Thymus (tissue), 11 donors: ENCODE measurements at regions not wholly inside any gene's neighbourhood (a gene's known extent, or its start where the extent isn't known, plus 50 kb on each side); places are given as distances from the start of the nearest gene placed in this dataset.

Experiments
- DNase-seq, 9 donors: peaks; one replicate each; pipeline ENCODE4 v3.0.0-alpha.2; 2013; ENCODE audit warnings: low spot score in 9 of 9, low read depth in 6 of 9, missing footprints in 1 of 9
- H3K27ac ChIP-seq, 2 donors: one replicate each; pipeline ENCODE4 v1.5.1; 2013; ENCODE audit warnings: control low read depth in 1 of 2, low read depth in 1 of 2, low read length in 1 of 2, mild to moderate bottlenecking in 1 of 2, moderate library complexity in 1 of 2
- H3K27me3 ChIP-seq, 2 donors: one replicate each; pipeline ENCODE4 v1.5.1; 2013; ENCODE audit warnings: low read length in 1 of 2; ENCODE audit not compliant: control insufficient read depth in 2 of 2, insufficient read depth in 1 of 2
- H3K36me3 ChIP-seq, 2 donors: one replicate each; pipeline ENCODE4 v1.5.1; 2013; ENCODE audit warnings: low read length in 1 of 2, mild to moderate bottlenecking in 1 of 2, moderate library complexity in 1 of 2; ENCODE audit not compliant: control insufficient read depth in 2 of 2, insufficient read depth in 2 of 2
- H3K4me1 ChIP-seq, 2 donors: one replicate each; pipeline ENCODE4 v1.5.1; 2013; ENCODE audit warnings: low read length in 2 of 2; ENCODE audit not compliant: control insufficient read depth in 2 of 2, insufficient read depth in 2 of 2
- H3K4me3 ChIP-seq, 2 donors: one replicate each; pipeline ENCODE4 v1.5.1; 2013; ENCODE audit warnings: low read length in 2 of 2, control low read depth in 1 of 2, mild to moderate bottlenecking in 1 of 2
- H3K9me3 ChIP-seq, 2 donors: one replicate each; pipeline ENCODE4 v1.5.1; 2013; ENCODE audit warnings: low read length in 1 of 2, mild to moderate bottlenecking in 1 of 2; ENCODE audit not compliant: control insufficient read depth in 2 of 2, insufficient read depth in 1 of 2
- WGBS: extraction: QIAGEN DNeasy Blood & Tissue Kit; methylation state at CpG from one replicate; pipeline ENCODE4 v1.1.7; 2013; 5-methylcytosine and 5-hydroxymethylcytosine counted together
- donor health status: healthy.

DNA sequence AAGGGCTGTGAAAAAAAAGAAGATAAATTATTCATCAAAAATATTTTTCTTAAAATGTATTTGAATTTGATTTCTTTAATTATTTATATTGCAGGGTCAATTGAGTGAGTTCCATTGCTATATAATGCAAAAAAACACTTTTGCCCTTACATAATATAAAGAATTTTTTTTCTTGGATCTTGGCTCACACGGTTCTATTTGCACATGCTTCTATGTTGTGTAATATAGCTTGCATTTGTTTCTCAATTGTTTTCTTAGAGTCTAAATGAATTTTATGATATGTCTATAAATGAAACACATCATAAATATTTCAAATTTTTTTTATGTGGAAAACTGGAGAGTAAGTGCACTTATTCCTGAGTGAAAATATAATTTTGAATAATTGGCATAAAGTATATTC lies 694.2 kb downstream of the SLC6A15 start:
- WGBS: 99% methylated on average over 1 of the region's 1 CpG
- H3K4me1 ChIP-seq: no peaks in the 10 kb centered on the region
- no peak for DNase-seq
- no peaks in the 10 kb centered on the region for H3K36me3 ChIP-seq
- H3K27ac ChIP-seq: no peak overlapping the region
- H3K27me3 ChIP-seq: no peaks in the 10 kb centered on the region
- no peak overlapping the region for H3K4me3 ChIP-seq
- H3K9me3 ChIP-seq: no peaks in the 10 kb centered on the region

- Histone ChIP-seq H3K4me3 (no peak overlapping the region), H3K27me3 (no peaks in the 10 kb centered on the region), H3K9me3 (no peaks in the 10 kb centered on the region), H3K4me1 (no peaks in the 10 kb centered on the region), H3K36me3 (no peaks in the 10 kb centered on the region), H3K27ac (no peak overlapping the region)
- DNase-seq: no peak
- 60% methylated on average over 2 of the region's 2 CpGs for WGBS
These were observed 710.6 kb downstream of the SLC6A15 start for GRCh38 chr12:84201976-84202375.

- Histone ChIP-seq H3K27me3 (no peaks in the 10 kb centered on the region), H3K36me3 (no peaks in the 10 kb centered on the region), H3K27ac (peak overlapping the region in 1 of 2 donors; percentile 43), H3K4me1 (no peaks in the 10 kb centered on the region), H3K9me3 (no peaks in the 10 kb centered on the region), H3K4me3 (no peak overlapping the region)
- peak in 1 of 9 donors; percentile 10 for DNase-seq
- WGBS: 86% methylated on average over 6 of the region's 6 CpGs
These were observed 714.2 kb downstream of the SLC6A15 start for GRCh38 chr12:84198294-84198946.

DNA sequence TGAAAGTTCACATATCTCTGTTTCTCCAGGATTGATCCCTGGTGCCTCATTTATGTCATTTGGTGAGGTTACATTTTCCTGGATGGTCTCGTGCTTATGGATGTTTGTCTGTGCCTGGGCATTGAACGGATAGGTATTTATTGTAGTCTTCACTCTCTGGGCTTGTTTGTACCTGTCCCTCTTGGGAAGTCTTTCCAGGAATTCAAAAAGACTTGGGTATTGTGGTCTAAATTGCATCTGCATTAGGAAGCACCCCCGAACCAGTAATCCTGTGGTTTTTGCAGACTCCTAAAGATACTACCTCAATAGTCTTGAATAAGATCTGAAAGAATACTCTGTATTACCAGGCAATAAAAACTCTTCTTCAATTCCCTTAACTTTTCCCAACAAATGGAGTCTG lies 720.8 kb downstream of the SLC6A15 start:
- no peak for DNase-seq
- H3K27me3 ChIP-seq: no peaks in the 10 kb centered on the region
- no peak overlapping the region for H3K4me3 ChIP-seq
- H3K27ac ChIP-seq: no peak overlapping the region
- H3K4me1 ChIP-seq: no peaks in the 10 kb centered on the region
- no peaks in the 10 kb centered on the region for H3K36me3 ChIP-seq
- 61% methylated on average over 3 of the region's 3 CpGs for WGBS
- peaks cover 0 to 7% of the 10 kb centered on the region in 2 donors for H3K9me3 ChIP-seq

DNA sequence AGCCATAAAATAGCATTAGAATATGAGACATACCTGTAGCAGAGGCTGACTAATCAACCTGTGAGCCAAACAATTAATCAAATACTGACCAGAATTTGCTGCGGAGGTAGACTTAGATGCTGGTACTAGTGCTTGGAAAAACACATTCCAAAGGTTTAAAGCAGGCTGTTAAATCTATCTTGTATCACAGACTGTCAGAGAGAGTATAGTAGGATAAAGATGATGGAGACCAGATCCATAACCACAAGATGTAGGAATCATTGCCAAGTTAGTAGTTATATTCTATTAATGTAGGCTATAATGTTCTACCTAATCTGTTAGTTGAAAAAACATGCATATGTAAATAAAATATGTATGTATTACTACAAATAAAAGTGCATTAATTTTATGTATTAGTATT lies 726.2 kb downstream of the SLC6A15 start:
- Histone ChIP-seq H3K4me3 (no peak overlapping the region), H3K9me3 (no peaks in the 10 kb centered on the region), H3K27me3 (no peaks in the 10 kb centered on the region), H3K4me1 (no peaks in the 10 kb centered on the region), H3K36me3 (no peaks in the 10 kb centered on the region), H3K27ac (no peak overlapping the region)
- 94% methylated on average over 1 of the region's 1 CpG for WGBS
- DNase-seq: no peak

GRCh38 chr12:84183576-84183975 lies 729.0 kb downstream of the SLC6A15 start:
- no peaks in the 10 kb centered on the region for H3K27me3 ChIP-seq
- WGBS: 56% methylated on average over 2 of the region's 2 CpGs
- H3K9me3 ChIP-seq: no peaks in the 10 kb centered on the region
- H3K36me3 ChIP-seq: no peaks in the 10 kb centered on the region
- no peak overlapping the region for H3K27ac ChIP-seq
- H3K4me1 ChIP-seq: no peaks in the 10 kb centered on the region
- DNase-seq: no peak
- no peak overlapping the region for H3K4me3 ChIP-seq

GRCh38 chr12:84174115-84174514 lies 738.5 kb downstream of the SLC6A15 start:
- H3K9me3 ChIP-seq: peaks cover 2 to 11% of the 10 kb centered on the region in 2 donors
- no peak overlapping the region for H3K27ac ChIP-seq
- WGBS: 81% methylated on average over 5 of the region's 5 CpGs
- H3K27me3 ChIP-seq: no peaks in the 10 kb centered on the region
- DNase-seq: no peak
- no peaks in the 10 kb centered on the region for H3K4me1 ChIP-seq
- H3K36me3 ChIP-seq: no peaks in the 10 kb centered on the region
- no peak overlapping the region for H3K4me3 ChIP-seq

GRCh38 chr12:84172823-84173424 lies 739.7 kb downstream of the SLC6A15 start:
- no peak overlapping the region for H3K27ac ChIP-seq
- H3K36me3 ChIP-seq: no peaks in the 10 kb centered on the region
- H3K4me1 ChIP-seq: no peaks in the 10 kb centered on the region
- WGBS: 89% methylated on average over 4 of the region's 4 CpGs
- H3K4me3 ChIP-seq: no peak overlapping the region
- H3K9me3 ChIP-seq: peaks cover 2 to 11% of the 10 kb centered on the region in 2 donors
- DNase-seq: no peak
- H3K27me3 ChIP-seq: no peaks in the 10 kb centered on the region

DNA sequence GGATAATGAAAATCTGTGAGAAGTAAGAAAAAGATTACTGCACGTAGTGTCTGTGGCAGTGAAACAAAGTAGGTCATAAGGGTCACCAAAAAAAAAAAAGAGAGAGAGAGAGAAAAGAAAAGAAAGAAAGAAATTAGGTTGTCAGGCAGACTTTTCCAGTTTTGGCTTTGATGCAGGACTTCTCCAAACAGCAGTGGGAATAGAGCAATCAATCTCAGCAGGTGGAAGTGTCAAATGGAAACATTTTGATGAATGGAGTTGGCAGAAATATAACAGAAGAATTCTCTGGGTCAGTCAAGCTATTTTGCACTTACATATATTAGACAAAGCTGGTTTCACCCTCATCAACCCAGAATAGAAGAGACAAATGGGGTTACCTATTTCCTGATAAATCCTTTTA lies 745.8 kb downstream of the SLC6A15 start:
- Histone ChIP-seq H3K9me3 (no peaks in the 10 kb centered on the region), H3K4me1 (no peaks in the 10 kb centered on the region), H3K27ac (no peak overlapping the region), H3K4me3 (no peak overlapping the region), H3K36me3 (no peaks in the 10 kb centered on the region), H3K27me3 (no peaks in the 10 kb centered on the region)
- no peak for DNase-seq
- 39% methylated on average over 1 of the region's 1 CpG for WGBS
